Activated T-cell treated with anti-CD3 and anti-CD28 coated beads for 4 hours (primary cell): ENCODE measurements at regions not wholly inside any gene's neighbourhood (a gene's known extent, or its start where the extent isn't known, plus 50 kb on each side); places are given as distances from the start of the nearest gene placed in this dataset.

ENCODE experiments used
- DNase-seq: peaks from one replicate; pipeline ENCODE4 v3.0.0-alpha.2; 2020

GRCh38 chr11:79747406-79747805, 306.6 kb upstream of the TENM4 start:
- DNase-seq = no peak

GRCh38 chr11:79744941-79745340, 304.1 kb upstream of the TENM4 start:
- DNase-seq = no peak

- DNase-seq = no peak
These were observed 301.3 kb upstream of the TENM4 start for GRCh38 chr11:79742176-79742575.

GRCh38 chr11:79739591-79739990, 298.8 kb upstream of the TENM4 start:
- DNase-seq = no peak

DNA sequence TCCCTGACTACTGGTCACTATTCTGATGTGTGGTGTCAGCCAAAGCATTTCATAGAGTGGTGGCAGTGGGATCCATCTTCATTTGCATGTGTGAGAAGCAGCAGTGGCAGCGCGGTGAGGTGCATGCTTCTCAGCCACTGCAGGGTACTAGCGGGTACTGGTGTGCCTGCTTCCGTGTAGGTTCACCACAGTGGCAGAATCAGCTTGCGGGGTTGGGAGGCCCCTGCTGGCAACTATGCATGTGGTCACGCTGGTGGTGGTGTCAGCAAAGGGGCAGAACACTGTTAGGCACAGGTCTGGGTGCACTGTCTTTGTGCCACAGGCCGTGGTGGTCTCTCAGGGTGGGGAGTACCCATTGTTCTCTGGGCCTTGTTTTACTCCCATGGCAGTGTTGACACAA, 286.4 kb upstream of the TENM4 start:
- no peak for DNase-seq

GRCh38 chr11:79720115-79720514, 279.3 kb upstream of the TENM4 start:
- DNase-seq = no peak

GRCh38 chr11:79708319-79708932, 267.6 kb upstream of the TENM4 start:
- no peak for DNase-seq

DNA sequence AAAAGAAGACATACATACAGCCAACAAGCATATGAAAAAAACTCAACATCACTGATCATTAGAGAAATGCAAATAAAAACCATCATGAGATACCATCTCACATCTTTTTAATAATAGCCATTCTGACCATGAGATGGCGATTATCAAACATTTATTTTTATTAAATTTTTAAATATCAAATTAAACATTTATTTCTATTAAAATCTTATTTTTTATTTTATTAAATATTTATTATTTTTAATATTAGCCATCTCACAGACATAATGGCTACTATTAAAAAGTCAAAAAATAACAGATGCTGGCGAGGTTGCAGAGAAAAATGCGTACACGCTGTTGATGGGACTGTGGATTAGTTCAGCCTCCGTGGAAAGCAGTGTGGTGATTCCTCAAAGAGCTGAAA, 264.8 kb upstream of the TENM4 start:
- DNase-seq = no peak

GRCh38 chr11:79702303-79702702, 261.5 kb upstream of the TENM4 start:
- no peak for DNase-seq

GRCh38 chr11:79699246-79699645, 258.4 kb upstream of the TENM4 start:
- DNase-seq = no peak

DNA sequence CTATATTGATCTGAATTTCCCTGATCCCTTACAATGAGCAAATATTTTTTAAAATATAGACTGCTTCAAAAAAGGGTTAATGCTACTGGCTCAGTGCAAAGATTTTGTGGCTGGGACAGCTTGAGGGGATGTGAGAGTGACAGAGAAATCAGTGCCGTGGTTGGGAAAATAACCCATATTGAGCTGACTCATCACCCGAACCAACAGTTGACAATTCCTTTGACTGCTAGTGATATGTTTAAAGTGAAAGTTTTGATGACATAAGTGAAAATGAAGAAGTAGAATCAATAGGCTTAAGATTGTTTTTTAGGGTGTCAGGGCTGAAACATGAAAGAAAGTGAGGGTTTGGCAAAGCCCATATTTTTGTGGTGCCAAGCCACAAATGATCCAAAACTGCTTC, 257.1 kb upstream of the TENM4 start:
- DNase-seq = no peak

DNA sequence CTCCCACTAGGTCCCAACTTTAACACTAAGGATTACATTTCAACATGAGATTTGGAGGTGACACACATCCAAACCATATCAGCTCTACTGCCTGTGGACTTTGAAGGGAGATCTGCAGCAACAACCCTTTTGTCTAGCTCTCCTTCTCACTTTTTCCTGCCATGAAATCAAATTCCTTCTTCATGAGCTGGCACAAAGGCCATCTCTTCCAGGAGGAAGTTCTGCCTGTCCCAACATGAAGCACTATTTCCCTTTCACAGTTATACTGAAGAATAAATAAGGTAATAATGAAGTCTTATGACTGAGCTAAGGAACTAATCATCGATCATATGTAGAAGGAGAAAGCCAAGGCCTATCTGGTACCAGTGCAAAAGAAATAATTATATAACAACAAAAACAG, 253.5 kb upstream of the TENM4 start:
- DNase-seq = no peak

- DNase-seq = no peak
These were observed 250.6 kb upstream of the TENM4 start for GRCh38 chr11:79691445-79691844.

DNA sequence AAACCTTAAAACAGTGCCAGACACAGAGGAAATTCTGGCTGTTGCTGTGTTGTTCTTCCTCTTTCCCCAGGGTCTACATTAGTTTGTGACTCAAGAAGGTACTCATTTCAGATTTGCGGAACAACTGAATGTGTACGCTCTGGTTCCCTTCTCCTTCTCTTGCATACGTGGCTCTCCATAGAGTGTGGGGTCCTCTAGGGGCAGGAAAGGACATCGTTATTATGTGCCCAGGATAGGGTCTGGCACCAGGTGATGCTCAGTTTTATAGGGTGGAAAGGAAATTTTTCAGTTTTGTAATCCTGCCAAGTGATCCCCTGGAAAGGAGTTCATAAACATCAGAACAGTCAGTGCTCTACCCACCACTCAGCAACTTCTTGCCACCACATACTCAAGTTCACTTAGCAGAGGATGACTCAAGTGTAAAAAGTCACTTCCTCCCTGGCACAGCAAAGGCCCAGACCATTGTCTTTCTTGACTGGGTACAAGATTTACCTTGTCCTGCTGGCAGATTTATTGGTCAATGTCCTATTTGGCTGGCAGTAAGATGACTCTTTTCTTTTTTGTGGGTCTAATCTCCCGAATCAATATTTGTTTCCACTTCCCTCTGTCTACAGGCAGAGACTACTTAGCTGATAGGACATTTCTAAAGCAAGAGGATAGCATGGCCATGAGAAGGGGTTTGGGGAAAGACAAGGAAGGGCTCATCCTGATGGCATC, 246.0 kb upstream of the TENM4 start:
- DNase-seq = no peak

- no peak for DNase-seq
These were observed 243.1 kb upstream of the TENM4 start for GRCh38 chr11:79683930-79684329.

- no peak for DNase-seq
These were observed 238.1 kb upstream of the TENM4 start for GRCh38 chr11:79678780-79679452.

DNA sequence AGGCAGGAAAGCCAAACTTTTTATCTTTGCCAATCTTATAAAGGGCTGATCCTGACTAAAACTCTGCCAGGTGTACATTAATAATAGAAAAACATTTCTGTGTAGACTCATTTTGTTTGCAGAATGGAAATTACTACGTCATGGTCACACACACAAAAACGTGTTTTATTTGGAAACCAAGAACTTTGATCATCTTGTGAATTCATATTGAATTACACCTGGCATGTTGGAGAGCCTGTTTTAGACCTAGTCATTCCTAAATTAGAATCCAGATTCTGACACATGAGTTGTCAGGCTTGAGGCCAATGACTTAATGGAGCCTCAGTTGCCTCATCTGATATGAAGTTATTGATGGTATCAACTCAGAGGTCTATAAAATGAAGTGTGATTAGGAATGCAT, 235.6 kb upstream of the TENM4 start:
- no peak for DNase-seq

- no peak for DNase-seq
These were observed 234.3 kb upstream of the TENM4 start for GRCh38 chr11:79675081-79675480.

DNA sequence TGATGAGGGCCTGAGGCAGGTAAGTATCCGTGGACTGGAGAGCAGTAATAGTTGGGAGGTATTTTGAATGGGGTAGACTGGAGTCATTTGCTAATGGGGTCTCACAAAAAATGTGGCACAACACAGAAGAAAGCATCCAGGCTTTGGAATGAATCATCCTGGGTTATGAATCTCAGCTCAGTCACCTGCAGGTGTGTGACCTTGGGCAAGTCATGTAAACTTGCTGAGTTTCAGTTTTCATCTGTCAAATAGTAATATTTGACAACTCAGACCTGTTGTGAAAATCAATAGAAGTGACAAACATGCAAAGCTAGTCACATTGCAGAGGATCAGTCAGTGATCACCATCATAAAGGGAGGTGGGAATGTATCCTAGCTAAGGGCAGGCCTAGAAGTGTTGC, 232.0 kb upstream of the TENM4 start:
- DNase-seq = no peak

GRCh38 chr11:79671401-79671800, 230.6 kb upstream of the TENM4 start:
- DNase-seq = no peak

DNA sequence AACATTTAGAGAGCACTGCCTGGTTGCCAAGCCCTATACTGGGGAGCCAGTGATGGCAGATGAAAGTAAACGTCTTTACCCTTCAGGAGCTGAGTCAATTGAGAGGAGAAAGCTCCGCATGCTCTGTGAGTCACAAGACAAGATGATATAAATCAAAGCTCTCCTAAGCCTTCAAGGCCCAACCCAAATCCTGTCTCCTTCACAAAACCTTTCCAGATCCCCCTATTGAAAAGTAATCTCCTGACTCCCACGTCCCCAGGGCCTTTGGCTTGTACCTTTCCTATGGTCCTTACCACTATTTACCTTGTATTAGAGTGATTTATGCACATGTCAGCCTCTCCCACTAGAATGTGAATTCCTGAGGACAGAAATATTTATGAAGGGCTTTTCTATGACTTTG, 230.1 kb upstream of the TENM4 start:
- no peak for DNase-seq

- no peak for DNase-seq
These were observed 227.7 kb upstream of the TENM4 start for GRCh38 chr11:79668575-79668974.

- DNase-seq = no peak
These were observed 226.6 kb upstream of the TENM4 start for GRCh38 chr11:79667380-79667779.

GRCh38 chr11:79663017-79663416, 222.2 kb upstream of the TENM4 start:
- no peak for DNase-seq

GRCh38 chr11:79661373-79661772, 220.5 kb upstream of the TENM4 start:
- no peak for DNase-seq
